ENCODE measurements at regions not wholly inside any gene's neighbourhood (a gene's known extent, or its start where the extent isn't known, plus 50 kb on each side); places are given as distances from the start of the nearest gene placed in this dataset.

GRCh38 chr2:133674066-133674432, 105.8 kb upstream of the NCKAP5 start:
- TF ChIP-seq ZFP30 (CRISPR knock-in tag; IDR thresholded peaks at IDR 0.05) (no peak), TCF4 (CRISPR knock-in tag; IDR thresholded peaks at IDR 0.05; ENCODE audit: borderline replicate concordance) (no peak), CREB5 (CRISPR knock-in tag; IDR thresholded peaks at IDR 0.05; ENCODE audit: low read depth) (no peak)

Data from SK-N-SH treated with all-trans-retinoic acid at 6 μM for 48 hours (cell line).